ENCODE measurements at regions not wholly inside any gene's neighbourhood (a gene's known extent, or its start where the extent isn't known, plus 50 kb on each side); places are given as distances from the start of the nearest gene placed in this dataset.

- peaks cover 0 to 11% (median 0%) of the 10 kb centered on the region in 7 donors for H3K27me3 ChIP-seq (replicated peaks in 1 of 7)
- no peak overlapping the region for H3K4me3 ChIP-seq
- no peaks in the 10 kb centered on the region for H3K9me3 ChIP-seq
- intact Hi-C loops (cut with DNase I; ENCODE audit: low total_unique reads) = no loop called here
- no peak for DNase-seq
- H3K4me1 ChIP-seq = no peaks in the 10 kb centered on the region
- H3K27ac ChIP-seq = no peak overlapping the region
- TF ChIP-seq POLR2AphosphoS5 (IDR thresholded peaks at IDR 0.05) (no peak), POLR2A (IDR thresholded peaks at IDR 0.05) (no peak), CTCF (IDR thresholded peaks at IDR 0.05 in 8 of 11, conservative IDR thresholded peaks at IDR 0.05 in 3 of 11) (no peak)
- no peaks in the 10 kb centered on the region for H3K36me3 ChIP-seq
- WGBS, 5 donors = 63 to 72% (median 64%) methylated on average over 11 of the region's 11 CpGs
Observed at GRCh38 chr13:109977212-109977968, 191.0 kb upstream of the IRS2 start.

- 78 to 86% (median 81%) methylated on average over 9 of the region's 9 CpGs for WGBS, 5 donors
- TF ChIP-seq POLR2A (IDR thresholded peaks at IDR 0.05) (no peak), POLR2AphosphoS5 (IDR thresholded peaks at IDR 0.05) (no peak), CTCF (IDR thresholded peaks at IDR 0.05 in 8 of 11, conservative IDR thresholded peaks at IDR 0.05 in 3 of 11) (no peak)
- no peak overlapping the region for H3K27ac ChIP-seq
- no peaks in the 10 kb centered on the region for H3K36me3 ChIP-seq
- no peak overlapping the region for H3K4me3 ChIP-seq
- no peaks in the 10 kb centered on the region for H3K9me3 ChIP-seq
- no peaks in the 10 kb centered on the region for H3K4me1 ChIP-seq
- intact Hi-C loops (cut with DNase I; ENCODE audit: low total_unique reads) = no loop called here
- peaks cover 0 to 11% (median 0%) of the 10 kb centered on the region in 7 donors for H3K27me3 ChIP-seq (replicated peaks in 1 of 7)
- DNase-seq = no peak
Observed at GRCh38 chr13:109976206-109976997, 190.0 kb upstream of the IRS2 start.

DNA sequence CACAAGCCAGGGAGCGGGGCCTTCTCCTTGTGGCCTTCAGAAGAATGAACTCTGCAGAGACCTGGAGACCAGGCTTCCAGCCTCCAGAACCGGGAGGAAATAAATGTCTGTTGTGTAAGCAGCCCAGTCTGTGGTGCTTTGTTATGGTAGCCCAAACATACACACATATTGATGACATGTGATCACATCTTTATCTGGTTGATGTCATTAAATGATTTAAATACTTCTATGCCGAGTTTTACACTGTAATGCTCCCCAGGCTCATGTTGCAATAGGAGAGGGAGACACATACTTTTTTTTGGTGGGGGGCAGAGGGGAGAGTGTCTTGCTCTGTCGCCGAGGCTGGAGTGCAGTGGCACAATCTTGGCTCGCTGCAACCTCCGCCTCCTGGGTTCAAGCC lies 188.0 kb upstream of the IRS2 start:
- no peak overlapping the region for H3K27ac ChIP-seq
- no peak for DNase-seq

More for the DNA sequence above, 188.0 kb upstream of the IRS2 start:
- 81 to 96% (median 91%) methylated on average over 7 of the region's 7 CpGs for WGBS, 5 donors
- Histone ChIP-seq H3K36me3 (no peaks in the 10 kb centered on the region), H3K4me1 (no peaks in the 10 kb centered on the region), H3K9me3 (peaks cover 0 to 19% (median 12%) of the 10 kb centered on the region in 8 donors), H3K4me3 (no peak overlapping the region), H3K27me3 (replicated peaks in 1 of 7) (peaks cover 0 to 9% (median 0%) of the 10 kb centered on the region in 7 donors)
- TF ChIP-seq CTCF (IDR thresholded peaks at IDR 0.05 in 8 of 11, conservative IDR thresholded peaks at IDR 0.05 in 3 of 11) (no peak), POLR2AphosphoS5 (IDR thresholded peaks at IDR 0.05) (no peak), POLR2A (IDR thresholded peaks at IDR 0.05) (no peak)
- intact Hi-C loops (cut with DNase I; ENCODE audit: low total_unique reads) = no loop called here
